Smooth muscle cell (in vitro differentiated cells): ENCODE measurements at regions not wholly inside any gene's neighbourhood (a gene's known extent, or its start where the extent isn't known, plus 50 kb on each side); places are given as distances from the start of the nearest gene placed in this dataset.

Experiments
- DNase-seq: peaks from one replicate; lab custom pipeline; 2025; ENCODE audit not compliant: unreplicated experiment; lab: John Stamatoyannopoulos, UW
- H2AFZ ChIP-seq: fragments of 200-600 bp; sonication (generic); 2 replicates; pipeline ENCODE4 v1.6.0; 2016; ENCODE audit warnings: antibody characterized with exemption, low read depth, mild to moderate bottlenecking
- H3F3A ChIP-seq: fragments of 200-600 bp; sonication (generic); 2 replicates; pipeline ENCODE4 v1.6.0; 2017; ENCODE audit warnings: antibody characterized with exemption, low read depth
- H3K27ac ChIP-seq: fragments of 200-600 bp; sonication (generic); 2 replicates; pipeline ENCODE4 v1.5.1; 2016; ENCODE audit warnings: low read depth, mild to moderate bottlenecking
- H3K27me3 ChIP-seq: fragments of 200-600 bp; sonication (generic); 2 replicates; pipeline ENCODE4 v1.6.1; 2016; ENCODE audit warnings: low read depth, mild to moderate bottlenecking
- H3K36me3 ChIP-seq: fragments of 200-600 bp; sonication (generic); 2 replicates; pipeline ENCODE4 v1.5.1; 2016; ENCODE audit warnings: low read depth
- H3K4me1 ChIP-seq: fragments of 200-600 bp; sonication (generic); 2 replicates; pipeline ENCODE4 v1.5.1; 2016; ENCODE audit warnings: low read depth
- H3K4me2 ChIP-seq: fragments of 200-600 bp; sonication (generic); 2 replicates; pipeline ENCODE4 v1.6.0; 2016; ENCODE audit warnings: mild to moderate bottlenecking
- H3K4me3 ChIP-seq: fragments of 200-600 bp; sonication (generic); 2 replicates; pipeline ENCODE4 v1.5.1; 2016; ENCODE audit warnings: mild to moderate bottlenecking
- H3K79me2 ChIP-seq: fragments of 200-600 bp; sonication (generic); 2 replicates; pipeline ENCODE4 v1.6.0; 2016; ENCODE audit warnings: low read depth, mild to moderate bottlenecking
- H3K9ac ChIP-seq: fragments of 200-600 bp; sonication (generic); 2 replicates; pipeline ENCODE4 v1.6.0; 2016; ENCODE audit warnings: low read depth
- H3K9me3 ChIP-seq: fragments of 200-600 bp; sonication (generic); replicated peaks from 2 replicates; pipeline ENCODE4 v1.5.1; 2016; ENCODE audit warnings: low read depth
- H4K20me1 ChIP-seq: fragments of 200-600 bp; sonication (generic); 2 replicates; pipeline ENCODE4 v1.6.0; 2016; ENCODE audit warnings: low read depth
- CTCF ChIP-seq: fragments of 200-600 bp; sonication (generic); IDR thresholded peaks from 2 replicates; pipeline ENCODE4 v1.5.1; 2017; ENCODE audit warnings: borderline replicate concordance, mild to moderate bottlenecking, antibody characterized with exemption; ENCODE audit not compliant: insufficient read depth, poor library complexity, severe bottlenecking
- WGBS: methylation state at CpG from one replicate; pipeline ENCODE4 v1.1.7; 2016; ENCODE audit warnings: low lambda C conversion rate; 5-methylcytosine and 5-hydroxymethylcytosine counted together

- no peaks in the 10 kb centered on the region for H3F3A ChIP-seq
- H3K9ac ChIP-seq = no peak overlapping the region
- H3K36me3 ChIP-seq = no peaks in the 10 kb centered on the region
- no peak overlapping the region for H3K4me3 ChIP-seq
- no peaks in the 10 kb centered on the region for H4K20me1 ChIP-seq
- no peak overlapping the region for H3K27ac ChIP-seq
- no peak overlapping the region for H3K4me2 ChIP-seq
- H2AFZ ChIP-seq = no peak overlapping the region
- no peaks in the 10 kb centered on the region for H3K27me3 ChIP-seq
- no peaks in the 10 kb centered on the region for H3K9me3 ChIP-seq
- no peaks in the 10 kb centered on the region for H3K4me1 ChIP-seq
- TF ChIP-seq CTCF = no peak
- WGBS = 80% methylated on average over 4 of the region's 4 CpGs
- no peaks in the 10 kb centered on the region for H3K79me2 ChIP-seq
- no peak for DNase-seq
These were observed 350.0 kb upstream of the ISL1 start for GRCh38 chr5:51033215-51033614.

GRCh38 chr5:51034222-51034901, 348.9 kb upstream of the ISL1 start:
- Histone ChIP-seq H3K4me2 (no peak overlapping the region), H3K9me3 (no peaks in the 10 kb centered on the region), H3K27ac (no peak overlapping the region), H3K4me3 (no peak overlapping the region), H3K79me2 (no peaks in the 10 kb centered on the region), H4K20me1 (no peaks in the 10 kb centered on the region), H3K4me1 (peaks cover under 1% of the 10 kb centered on the region), H3K9ac (no peak overlapping the region), H3K36me3 (no peaks in the 10 kb centered on the region), H3K27me3 (no peaks in the 10 kb centered on the region), H2AFZ (no peak overlapping the region), H3F3A (no peaks in the 10 kb centered on the region)
- DNase-seq = no peak
- 89% methylated on average over 1 of the region's 1 CpG for WGBS
- no peak for TF ChIP-seq CTCF

- no peaks in the 10 kb centered on the region for H3K36me3 ChIP-seq
- no peak overlapping the region for H3K4me3 ChIP-seq
- peaks cover 5% of the 10 kb centered on the region for H3K4me1 ChIP-seq
- no peaks in the 10 kb centered on the region for H3K9me3 ChIP-seq
- H4K20me1 ChIP-seq = no peaks in the 10 kb centered on the region
- H3K27me3 ChIP-seq = no peaks in the 10 kb centered on the region
- WGBS = 87% methylated on average over 6 of the region's 6 CpGs
- TF ChIP-seq CTCF = no peak
- no peaks in the 10 kb centered on the region for H3F3A ChIP-seq
- no peak for DNase-seq
- no peaks in the 10 kb centered on the region for H3K79me2 ChIP-seq
- no peak overlapping the region for H3K9ac ChIP-seq
- H3K4me2 ChIP-seq = no peak overlapping the region
- no peak overlapping the region for H2AFZ ChIP-seq
- H3K27ac ChIP-seq = no peak overlapping the region
These were observed 343.6 kb upstream of the ISL1 start for GRCh38 chr5:51039424-51040329.
